Osteocyte (in vitro differentiated cells): ENCODE measurements at regions not wholly inside any gene's neighbourhood (a gene's known extent, or its start where the extent isn't known, plus 50 kb on each side); places are given as distances from the start of the nearest gene placed in this dataset.

Source experiments
- DNase-seq: peaks from one replicate; pipeline ENCODE4 v3.0.0; 2021; ENCODE audit warnings: mixed read lengths; ENCODE audit not compliant: unreplicated experiment; ENCODE audit errors: extremely low spot score
- H3K27ac Mint-ChIP-seq: one replicate; pipeline ENCODE4 v1.8.0; 2021; ENCODE audit warnings: mild to moderate bottlenecking, mixed read lengths; ENCODE audit not compliant: unreplicated experiment
- H3K27me3 Mint-ChIP-seq: one replicate; pipeline ENCODE4 v1.8.0; 2021; ENCODE audit warnings: mixed read lengths; ENCODE audit not compliant: unreplicated experiment
- H3K36me3 Mint-ChIP-seq: one replicate; pipeline ENCODE4 v1.8.0; 2021; ENCODE audit warnings: mixed read lengths; ENCODE audit not compliant: unreplicated experiment
- H3K4me1 Mint-ChIP-seq: one replicate; pipeline ENCODE4 v1.8.0; 2021; ENCODE audit warnings: mixed read lengths; ENCODE audit not compliant: unreplicated experiment
- H3K4me3 Mint-ChIP-seq: one replicate; pipeline ENCODE4 v1.8.0; 2021; ENCODE audit warnings: mild to moderate bottlenecking, moderate library complexity, mixed read lengths; ENCODE audit not compliant: unreplicated experiment
- H3K9me3 Mint-ChIP-seq: one replicate; pipeline ENCODE4 v1.8.0; 2021; ENCODE audit warnings: mixed read lengths; ENCODE audit not compliant: unreplicated experiment
- TF ChIP-seq, protein P1 (sequence below): fragments of 200-600 bp; sonication (generic); IDR thresholded peaks from 2 replicates; pipeline ENCODE4 v1.5.0; 2021; ENCODE audit warnings: antibody characterized with exemption, mild to moderate bottlenecking, moderate library complexity

DNA sequence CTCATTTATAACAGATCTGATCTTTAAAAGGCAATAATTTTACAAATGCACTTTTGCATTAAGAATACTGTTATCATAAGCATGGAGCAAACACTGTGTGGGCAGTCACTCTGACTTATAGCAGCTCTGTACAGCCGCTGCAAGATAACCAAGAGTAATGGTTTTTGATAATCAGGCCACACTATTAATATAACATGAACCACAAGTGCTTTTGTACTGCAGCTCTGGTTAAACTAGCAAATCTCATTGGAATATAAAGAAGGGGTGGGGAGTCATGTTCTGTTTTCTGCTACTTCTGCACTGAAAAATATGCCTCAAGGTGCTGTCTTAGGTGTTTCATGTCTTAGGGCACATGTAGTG, 357.4 kb downstream of the LMO4 start:
- no peaks in the 10 kb centered on the region for H3K4me1 Mint-ChIP-seq
- H3K4me3 Mint-ChIP-seq, result no peak overlapping the region
- H3K36me3 Mint-ChIP-seq, result no peaks in the 10 kb centered on the region
- H3K9me3 Mint-ChIP-seq, result no peaks in the 10 kb centered on the region
- TF ChIP-seq, protein P1, sequence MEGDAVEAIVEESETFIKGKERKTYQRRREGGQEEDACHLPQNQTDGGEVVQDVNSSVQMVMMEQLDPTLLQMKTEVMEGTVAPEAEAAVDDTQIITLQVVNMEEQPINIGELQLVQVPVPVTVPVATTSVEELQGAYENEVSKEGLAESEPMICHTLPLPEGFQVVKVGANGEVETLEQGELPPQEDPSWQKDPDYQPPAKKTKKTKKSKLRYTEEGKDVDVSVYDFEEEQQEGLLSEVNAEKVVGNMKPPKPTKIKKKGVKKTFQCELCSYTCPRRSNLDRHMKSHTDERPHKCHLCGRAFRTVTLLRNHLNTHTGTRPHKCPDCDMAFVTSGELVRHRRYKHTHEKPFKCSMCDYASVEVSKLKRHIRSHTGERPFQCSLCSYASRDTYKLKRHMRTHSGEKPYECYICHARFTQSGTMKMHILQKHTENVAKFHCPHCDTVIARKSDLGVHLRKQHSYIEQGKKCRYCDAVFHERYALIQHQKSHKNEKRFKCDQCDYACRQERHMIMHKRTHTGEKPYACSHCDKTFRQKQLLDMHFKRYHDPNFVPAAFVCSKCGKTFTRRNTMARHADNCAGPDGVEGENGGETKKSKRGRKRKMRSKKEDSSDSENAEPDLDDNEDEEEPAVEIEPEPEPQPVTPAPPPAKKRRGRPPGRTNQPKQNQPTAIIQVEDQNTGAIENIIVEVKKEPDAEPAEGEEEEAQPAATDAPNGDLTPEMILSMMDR, result no peak
- DNase-seq, result no peak
- peaks cover 2% of the 10 kb centered on the region for H3K27me3 Mint-ChIP-seq
- H3K27ac Mint-ChIP-seq, result no peak overlapping the region

DNA sequence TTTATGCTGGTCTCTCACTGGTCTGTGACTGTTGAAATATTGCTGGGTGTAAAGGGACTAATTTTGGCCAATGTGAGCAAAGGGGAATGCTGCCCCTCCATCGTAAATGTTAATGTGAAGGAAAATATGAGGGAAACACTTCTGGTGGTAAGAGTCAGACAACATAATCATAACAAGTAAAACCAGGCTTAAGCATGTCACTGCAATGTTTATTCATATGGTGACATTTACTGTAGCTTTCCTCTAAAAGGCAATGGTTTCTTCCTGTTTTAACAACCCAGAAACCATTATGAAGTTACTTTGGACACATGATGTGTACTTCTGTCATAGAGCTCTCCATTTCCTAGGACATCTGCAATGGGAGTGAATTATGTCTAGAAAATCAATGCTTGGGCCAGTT, 358.0 kb downstream of the LMO4 start:
- Mint-ChIP-seq H3K4me1 (no peaks in the 10 kb centered on the region), H3K36me3 (no peaks in the 10 kb centered on the region), H3K27me3 (peaks cover 2% of the 10 kb centered on the region), H3K4me3 (no peak overlapping the region), H3K27ac (no peak overlapping the region), H3K9me3 (no peaks in the 10 kb centered on the region)
- TF ChIP-seq, protein P1, result no peak
- DNase-seq, result no peak

DNA sequence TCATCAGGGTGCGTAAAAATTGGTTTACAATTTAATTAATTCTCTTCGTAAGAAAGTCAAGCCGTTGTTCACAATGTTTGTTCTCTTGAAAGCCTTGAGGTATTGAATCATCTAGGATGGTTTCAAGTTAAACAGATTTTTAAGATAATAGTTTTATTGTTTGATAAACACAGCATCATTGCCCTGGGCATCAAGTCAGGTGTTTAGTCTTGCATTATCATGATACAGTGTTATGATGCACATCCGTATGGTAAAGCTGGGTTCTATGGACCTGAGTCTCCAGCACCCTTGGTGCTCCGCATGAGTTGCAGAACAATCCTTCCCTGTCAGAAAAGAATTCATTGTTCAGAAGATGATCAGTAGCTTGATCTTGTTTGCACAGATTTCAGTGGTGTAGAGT, 359.5 kb downstream of the LMO4 start:
- TF ChIP-seq, protein P1, result no peak
- H3K27me3 Mint-ChIP-seq, result peaks cover 2% of the 10 kb centered on the region
- no peaks in the 10 kb centered on the region for H3K9me3 Mint-ChIP-seq
- no peaks in the 10 kb centered on the region for H3K36me3 Mint-ChIP-seq
- no peak overlapping the region for H3K27ac Mint-ChIP-seq
- no peaks in the 10 kb centered on the region for H3K4me1 Mint-ChIP-seq
- DNase-seq, result no peak
- no peak overlapping the region for H3K4me3 Mint-ChIP-seq

DNA sequence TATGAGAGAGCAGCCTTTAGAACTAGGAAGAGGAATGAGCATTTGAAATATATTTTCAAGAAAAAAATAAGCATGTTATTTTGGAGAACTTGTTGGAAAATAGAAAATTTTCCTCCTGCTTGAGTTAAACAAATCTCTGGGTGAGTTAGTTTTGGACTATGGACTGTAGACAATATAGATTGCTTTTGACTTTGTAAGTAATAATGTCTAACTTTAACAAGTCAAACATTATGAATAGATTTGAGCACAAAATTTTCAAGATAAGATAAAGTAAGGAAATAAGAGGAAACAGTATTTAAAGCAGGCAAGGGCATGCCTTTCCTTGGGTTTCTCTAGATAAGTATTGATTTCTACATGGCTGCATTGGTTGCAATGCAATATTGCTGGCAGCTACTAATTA, 360.8 kb downstream of the LMO4 start:
- no peaks in the 10 kb centered on the region for H3K36me3 Mint-ChIP-seq
- TF ChIP-seq, protein P1, result no peak
- peaks cover 2% of the 10 kb centered on the region for H3K27me3 Mint-ChIP-seq
- H3K27ac Mint-ChIP-seq, result no peak overlapping the region
- no peaks in the 10 kb centered on the region for H3K4me1 Mint-ChIP-seq
- no peak overlapping the region for H3K4me3 Mint-ChIP-seq
- DNase-seq, result no peak
- no peaks in the 10 kb centered on the region for H3K9me3 Mint-ChIP-seq

DNA sequence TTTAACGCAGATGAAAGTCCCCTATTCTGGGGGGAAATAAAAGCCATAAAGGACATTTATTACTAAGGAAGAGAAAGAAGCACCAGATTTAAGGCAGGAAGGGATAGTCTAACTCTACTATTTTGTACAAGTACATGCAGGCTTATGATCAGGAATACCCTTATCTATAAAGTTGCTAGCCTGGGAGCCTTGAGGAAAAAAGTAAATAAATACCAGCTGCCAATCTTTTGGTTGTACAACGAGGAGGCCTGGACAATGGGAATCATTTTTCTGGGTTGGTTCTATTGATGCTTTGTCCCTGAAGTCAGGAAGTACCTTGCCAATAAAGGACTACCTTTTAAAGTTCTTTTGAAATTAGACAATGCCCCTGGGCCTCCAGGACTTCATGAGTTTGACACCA, 367.8 kb downstream of the LMO4 start:
- Mint-ChIP-seq H3K4me3 (no peak overlapping the region), H3K9me3 (peaks cover 10% of the 10 kb centered on the region), H3K4me1 (no peaks in the 10 kb centered on the region), H3K27ac (no peak overlapping the region), H3K36me3 (no peaks in the 10 kb centered on the region), H3K27me3 (no peaks in the 10 kb centered on the region)
- no peak for DNase-seq
- TF ChIP-seq, protein P1, result no peak
